HepG2 (cell line): ENCODE measurements at regions not wholly inside any gene's neighbourhood (a gene's known extent, or its start where the extent isn't known, plus 50 kb on each side); places are given as distances from the start of the nearest gene placed in this dataset.

Experiments used
- EHMT2 ChIP-seq: fragments of 200-600 bp; sonication (generic); IDR thresholded peaks from 2 replicates; pipeline ENCODE4 v1.7.0; 2017; ENCODE audit warnings: antibody characterized with exemption, low read depth, low read length, borderline replicate concordance
- ELF3 ChIP-seq: IDR thresholded peaks from 2 replicates; pipeline ENCODE4 v1.6.1; 2016; ENCODE audit warnings: missing genetic modification reagents, missing compliant biosample characterization
- ERF ChIP-seq: IDR thresholded peaks from 2 replicates; pipeline ENCODE4 v1.6.1; 2018; ENCODE audit warnings: missing biosample characterization, missing genetic modification reagents
- MAF1 ChIP-seq: sonication (generic); formaldehyde crosslinking; IDR thresholded peaks from 2 replicates; pipeline ENCODE4 v1.5.0; 2020; ENCODE audit warnings: missing genetic modification reagents, borderline replicate concordance
- NCOA2 ChIP-seq: sonication (generic); formaldehyde crosslinking; IDR thresholded peaks from 2 replicates; pipeline ENCODE4 v1.8.0; 2022; ENCODE audit warnings: inconsistent platforms
- NFE2 ChIP-seq: sonication (generic); formaldehyde crosslinking; IDR thresholded peaks from 2 replicates; pipeline ENCODE4 v1.4.0; 2020; ENCODE audit warnings: missing genetic modification reagents
- NR2F6 ChIP-seq, 2 experiments: IDR thresholded peaks; 2 replicates each; pipeline ENCODE4 v1.6.1; 2016; ENCODE audit warnings: antibody characterized with exemption in 1 of 2, mild to moderate bottlenecking in 1 of 2
- SOX13 ChIP-seq, 3 experiments: fragments of 450-650 bp in 1 of 3; sonication (generic) in 1 of 3; formaldehyde crosslinking in 1 of 3; IDR thresholded peaks in 2 of 3; conservative IDR thresholded peaks in 1 of 3; 2 replicates each; pipeline versions ENCODE4 v1.5.0 to v1.6.1; 2016 to 2020; ENCODE audit warnings: antibody characterized with exemption in 1 of 3, mild to moderate bottlenecking in 1 of 3, missing compliant biosample characterization in 1 of 3, missing genetic modification reagents in 1 of 3, moderate library complexity in 1 of 3
- SRSF1 ChIP-seq: fragments of 200-400 bp; formaldehyde crosslinking; optimal IDR thresholded peaks from 2 replicates; pipeline ENCODE3; 2017; ENCODE audit warnings: mild to moderate bottlenecking, low read depth, low read length, moderate library complexity
- TBL1XR1 ChIP-seq: fragments of 150-350 bp; IDR thresholded peaks from 2 replicates; pipeline ENCODE4 v1.6.1; 2014; ENCODE audit warnings: borderline replicate concordance, low read length; ENCODE audit not compliant: partially characterized antibody
- TMF1 ChIP-seq: sonication (generic); formaldehyde crosslinking; IDR thresholded peaks from 2 replicates; pipeline ENCODE4 v1.8.1; 2022; ENCODE audit warnings: low read depth, missing genetic modification reagents
- YEATS4 ChIP-seq: sonication (generic); formaldehyde crosslinking; IDR thresholded peaks from 2 replicates; pipeline ENCODE4 v1.4.0; 2020; ENCODE audit warnings: missing genetic modification reagents, borderline replicate concordance
- ZNF510 ChIP-seq: sonication (generic); formaldehyde crosslinking; IDR thresholded peaks from 2 replicates; pipeline ENCODE4 v1.4.0; 2020; ENCODE audit warnings: low read depth, mild to moderate bottlenecking, missing genetic modification reagents
- ZNF564 ChIP-seq: sonication (generic); formaldehyde crosslinking; IDR thresholded peaks from 2 replicates; pipeline ENCODE4 v1.8.1; 2023; ENCODE audit warnings: mild to moderate bottlenecking, missing genetic modification reagents
- ZNF577 ChIP-seq: sonication (generic); formaldehyde crosslinking; IDR thresholded peaks from 2 replicates; pipeline ENCODE4 v1.4.0; 2020; ENCODE audit warnings: mild to moderate bottlenecking, low read depth, missing genetic modification reagents, borderline replicate concordance
- ZNF720 ChIP-seq: sonication (generic); formaldehyde crosslinking; IDR thresholded peaks from 2 replicates; pipeline ENCODE4 v1.4.0; 2020; ENCODE audit warnings: missing genetic modification reagents
- ZNF781 ChIP-seq: sonication (generic); formaldehyde crosslinking; IDR thresholded peaks from 2 replicates; pipeline ENCODE4 v1.5.1; 2020; ENCODE audit warnings: borderline replicate concordance, mild to moderate bottlenecking, missing genetic modification reagents; ENCODE audit errors: not compliant biosample characterization
- ZSCAN22 ChIP-seq: sonication (generic); formaldehyde crosslinking; IDR thresholded peaks from 2 replicates; pipeline ENCODE4 v1.4.0; 2020; ENCODE audit warnings: mild to moderate bottlenecking, missing genetic modification reagents
- TF ChIP-seq, protein P1 (sequence below): IDR thresholded peaks from 2 replicates; pipeline ENCODE4 v1.6.1; 2016; ENCODE audit warnings: low read depth, borderline replicate concordance
- TF ChIP-seq, protein P2 (sequence below): sonication (generic); formaldehyde crosslinking; IDR thresholded peaks from 2 replicates; pipeline ENCODE4 v1.4.0; 2020; ENCODE audit warnings: missing genetic modification reagents, borderline replicate concordance
- TF ChIP-seq, protein P3 (sequence below): sonication (generic); formaldehyde crosslinking; conservative IDR thresholded peaks from 2 replicates; pipeline ENCODE4 v1.8.1; 2023; ENCODE audit warnings: missing genetic modification reagents
- TF ChIP-seq, protein P4 (sequence below): sonication (generic); formaldehyde crosslinking; IDR thresholded peaks from 2 replicates; pipeline ENCODE4 v1.4.0; 2020; ENCODE audit warnings: missing genetic modification reagents, borderline replicate concordance

DNA sequence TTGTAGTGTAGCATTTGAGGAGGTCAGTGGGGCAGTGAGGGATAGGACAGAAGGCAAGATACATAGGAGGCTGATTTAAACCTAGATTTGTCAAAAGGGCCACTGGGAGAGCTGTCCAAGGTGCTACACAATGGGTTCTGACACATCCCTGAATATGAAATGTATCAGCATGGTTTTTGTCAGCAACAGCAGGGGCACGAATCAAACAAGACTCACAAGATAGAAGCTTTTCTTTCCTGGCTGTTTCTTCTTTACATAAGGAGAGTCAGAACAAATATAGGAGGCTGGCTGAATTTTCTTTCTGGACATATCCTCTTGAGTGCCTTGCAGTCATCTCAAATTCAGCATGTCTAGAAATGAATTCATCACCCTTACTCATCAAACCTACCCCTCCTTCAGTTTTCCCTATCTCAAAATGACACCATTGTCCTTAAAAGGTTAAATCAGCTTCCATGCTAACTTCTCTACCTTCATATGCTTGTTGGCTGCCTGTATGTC is 130.5 kb downstream of the NPIPB5 start (continued):
- TF ChIP-seq, protein P1, sequence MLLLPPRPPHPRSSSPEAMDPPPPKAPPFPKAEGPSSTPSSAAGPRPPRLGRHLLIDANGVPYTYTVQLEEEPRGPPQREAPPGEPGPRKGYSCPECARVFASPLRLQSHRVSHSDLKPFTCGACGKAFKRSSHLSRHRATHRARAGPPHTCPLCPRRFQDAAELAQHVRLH, result peak; percentile 59; the same call in 1 of the 2 replicates
- TF ChIP-seq NFE2 (CRISPR knock-in tag) (no peak), EHMT2 (peak; percentile 99), NCOA2 (CRISPR knock-in tag) (no peak), YEATS4 (CRISPR knock-in tag) (peak; percentile 49; the same call in 1 of the 2 replicates), ERF (CRISPR knock-in tag) (0 out of 2 replicates have a peak, but pooled peaks have one; percentile 30), MAF1 (CRISPR knock-in tag) (0 out of 2 replicates have a peak, but pooled peaks have one; percentile 38), TBL1XR1 (no peak), SOX13 (IDR thresholded peaks at IDR 0.05) (no peak), SOX13 (CRISPR knock-in tag; conservative IDR thresholded peaks at IDR 0.05 in 1 of 2, IDR thresholded peaks at IDR 0.05 in 1 of 2) (0 out of 4 replicates have a peak, but pooled peaks of 1 of the 2 experiments have one; percentile 30), ZNF720 (CRISPR knock-in tag) (no peak), NR2F6 (IDR thresholded peaks at IDR 0.05) (no peak), NR2F6 (CRISPR knock-in tag; IDR thresholded peaks at IDR 0.05) (0 out of 2 replicates have a peak, but pooled peaks have one; percentile 9), ZSCAN22 (CRISPR knock-in tag) (0 out of 2 replicates have a peak, but pooled peaks have one; percentile 26), TMF1 (CRISPR knock-in tag) (peak; percentile 39; the same call in 1 of the 2 replicates), ZNF510 (CRISPR knock-in tag) (0 out of 2 replicates have a peak, but pooled peaks have one; percentile 39), ZNF577 (0 out of 2 replicates have a peak, but pooled peaks have one; percentile 48), SRSF1 (no peak), ZNF564 (CRISPR knock-in tag) (peak; percentile 27; the same call in 1 of the 2 replicates), ZNF781 (CRISPR knock-in tag) (no peak), ELF3 (CRISPR knock-in tag) (peak; percentile 56)
- TF ChIP-seq, protein P2, sequence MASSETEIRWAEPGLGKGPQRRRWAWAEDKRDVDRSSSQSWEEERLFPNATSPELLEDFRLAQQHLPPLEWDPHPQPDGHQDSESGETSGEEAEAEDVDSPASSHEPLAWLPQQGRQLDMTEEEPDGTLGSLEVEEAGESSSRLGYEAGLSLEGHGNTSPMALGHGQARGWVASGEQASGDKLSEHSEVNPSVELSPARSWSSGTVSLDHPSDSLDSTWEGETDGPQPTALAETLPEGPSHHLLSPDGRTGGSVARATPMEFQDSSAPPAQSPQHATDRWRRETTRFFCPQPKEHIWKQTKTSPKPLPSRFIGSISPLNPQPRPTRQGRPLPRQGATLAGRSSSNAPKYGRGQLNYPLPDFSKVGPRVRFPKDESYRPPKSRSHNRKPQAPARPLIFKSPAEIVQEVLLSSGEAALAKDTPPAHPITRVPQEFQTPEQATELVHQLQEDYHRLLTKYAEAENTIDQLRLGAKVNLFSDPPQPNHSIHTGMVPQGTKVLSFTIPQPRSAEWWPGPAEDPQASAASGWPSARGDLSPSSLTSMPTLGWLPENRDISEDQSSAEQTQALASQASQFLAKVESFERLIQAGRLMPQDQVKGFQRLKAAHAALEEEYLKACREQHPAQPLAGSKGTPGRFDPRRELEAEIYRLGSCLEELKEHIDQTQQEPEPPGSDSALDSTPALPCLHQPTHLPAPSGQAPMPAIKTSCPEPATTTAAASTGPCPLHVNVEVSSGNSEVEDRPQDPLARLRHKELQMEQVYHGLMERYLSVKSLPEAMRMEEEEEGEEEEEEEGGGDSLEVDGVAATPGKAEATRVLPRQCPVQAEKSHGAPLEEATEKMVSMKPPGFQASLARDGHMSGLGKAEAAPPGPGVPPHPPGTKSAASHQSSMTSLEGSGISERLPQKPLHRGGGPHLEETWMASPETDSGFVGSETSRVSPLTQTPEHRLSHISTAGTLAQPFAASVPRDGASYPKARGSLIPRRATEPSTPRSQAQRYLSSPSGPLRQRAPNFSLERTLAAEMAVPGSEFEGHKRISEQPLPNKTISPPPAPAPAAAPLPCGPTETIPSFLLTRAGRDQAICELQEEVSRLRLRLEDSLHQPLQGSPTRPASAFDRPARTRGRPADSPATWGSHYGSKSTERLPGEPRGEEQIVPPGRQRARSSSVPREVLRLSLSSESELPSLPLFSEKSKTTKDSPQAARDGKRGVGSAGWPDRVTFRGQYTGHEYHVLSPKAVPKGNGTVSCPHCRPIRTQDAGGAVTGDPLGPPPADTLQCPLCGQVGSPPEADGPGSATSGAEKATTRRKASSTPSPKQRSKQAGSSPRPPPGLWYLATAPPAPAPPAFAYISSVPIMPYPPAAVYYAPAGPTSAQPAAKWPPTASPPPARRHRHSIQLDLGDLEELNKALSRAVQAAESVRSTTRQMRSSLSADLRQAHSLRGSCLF, result peak; percentile 43; the same call in 1 of the 2 replicates
- TF ChIP-seq, protein P3, sequence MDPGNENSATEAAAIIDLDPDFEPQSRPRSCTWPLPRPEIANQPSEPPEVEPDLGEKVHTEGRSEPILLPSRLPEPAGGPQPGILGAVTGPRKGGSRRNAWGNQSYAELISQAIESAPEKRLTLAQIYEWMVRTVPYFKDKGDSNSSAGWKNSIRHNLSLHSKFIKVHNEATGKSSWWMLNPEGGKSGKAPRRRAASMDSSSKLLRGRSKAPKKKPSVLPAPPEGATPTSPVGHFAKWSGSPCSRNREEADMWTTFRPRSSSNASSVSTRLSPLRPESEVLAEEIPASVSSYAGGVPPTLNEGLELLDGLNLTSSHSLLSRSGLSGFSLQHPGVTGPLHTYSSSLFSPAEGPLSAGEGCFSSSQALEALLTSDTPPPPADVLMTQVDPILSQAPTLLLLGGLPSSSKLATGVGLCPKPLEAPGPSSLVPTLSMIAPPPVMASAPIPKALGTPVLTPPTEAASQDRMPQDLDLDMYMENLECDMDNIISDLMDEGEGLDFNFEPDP (CRISPR knock-in tag), result 0 out of 2 replicates have a peak, but pooled peaks have one; percentile 62
- TF ChIP-seq, protein P4, sequence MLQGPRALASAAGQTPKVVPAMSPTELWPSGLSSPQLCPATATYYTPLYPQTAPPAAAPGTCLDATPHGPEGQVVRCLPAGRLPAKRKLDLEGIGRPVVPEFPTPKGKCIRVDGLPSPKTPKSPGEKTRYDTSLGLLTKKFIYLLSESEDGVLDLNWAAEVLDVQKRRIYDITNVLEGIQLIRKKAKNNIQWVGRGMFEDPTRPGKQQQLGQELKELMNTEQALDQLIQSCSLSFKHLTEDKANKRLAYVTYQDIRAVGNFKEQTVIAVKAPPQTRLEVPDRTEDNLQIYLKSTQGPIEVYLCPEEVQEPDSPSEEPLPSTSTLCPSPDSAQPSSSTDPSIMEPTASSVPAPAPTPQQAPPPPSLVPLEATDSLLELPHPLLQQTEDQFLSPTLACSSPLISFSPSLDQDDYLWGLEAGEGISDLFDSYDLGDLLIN (CRISPR knock-in tag), result peak; percentile 28; the same call in 1 of the 2 replicates
